RWPE1 (cell line): ENCODE measurements at regions not wholly inside any gene's neighbourhood (a gene's known extent, or its start where the extent isn't known, plus 50 kb on each side); places are given as distances from the start of the nearest gene placed in this dataset.

Experiments
- CTCF ChIA-PET: fragments of 350-600 bp; sonication (Branson Sonifier 250); formaldehyde crosslinking; extraction: SDS; loops from one replicate; lab custom pipeline; 2021; lab: Yijun Ruan, JAX
- POLR2A ChIA-PET: fragments of 400-600 bp; formaldehyde crosslinking; extraction: SDS; loops from one replicate; lab custom pipeline; 2020; ENCODE audit warnings: antibody characterized with exemption; ENCODE audit not compliant: low non-redundant PET; lab: Yijun Ruan, JAX
- DNase-seq: peaks from one replicate; pipeline ENCODE4 v3.0.0; 2012; ENCODE audit warnings: low spot score
- H3K27ac ChIP-seq: fragments of 450-650 bp; 2 replicates; pipeline ENCODE4 v1.5.1; 2017
- TF ChIP-seq, protein P1 (sequence below): fragments of 450-650 bp; conservative IDR thresholded peaks from 2 replicates; pipeline ENCODE4 v1.5.1; 2017; ENCODE audit warnings: low read depth, mild to moderate bottlenecking

DNA sequence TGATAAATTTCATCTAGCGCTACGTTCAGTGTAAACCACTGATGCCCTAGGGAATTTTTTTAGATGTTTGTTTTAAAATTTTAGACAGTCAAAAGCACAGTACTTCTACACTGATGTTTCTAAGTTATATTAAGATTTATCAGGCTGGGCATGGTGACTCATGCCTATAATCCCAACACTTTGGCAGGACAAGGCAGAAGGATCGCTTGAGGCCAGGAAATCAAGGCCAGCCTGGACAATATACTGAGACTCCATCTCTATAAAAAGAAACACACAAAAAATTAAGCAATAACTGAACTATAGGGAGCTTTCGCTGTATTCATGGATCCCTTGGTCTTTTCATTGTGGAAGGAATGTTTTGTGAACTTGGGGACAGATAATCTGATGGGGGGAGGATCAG, 50.6 kb upstream of the MAPRE2 start:
- ChIA-PET POLR2A (no interaction called here), CTCF (no interaction called here)
- DNase-seq, result no peak

DNA sequence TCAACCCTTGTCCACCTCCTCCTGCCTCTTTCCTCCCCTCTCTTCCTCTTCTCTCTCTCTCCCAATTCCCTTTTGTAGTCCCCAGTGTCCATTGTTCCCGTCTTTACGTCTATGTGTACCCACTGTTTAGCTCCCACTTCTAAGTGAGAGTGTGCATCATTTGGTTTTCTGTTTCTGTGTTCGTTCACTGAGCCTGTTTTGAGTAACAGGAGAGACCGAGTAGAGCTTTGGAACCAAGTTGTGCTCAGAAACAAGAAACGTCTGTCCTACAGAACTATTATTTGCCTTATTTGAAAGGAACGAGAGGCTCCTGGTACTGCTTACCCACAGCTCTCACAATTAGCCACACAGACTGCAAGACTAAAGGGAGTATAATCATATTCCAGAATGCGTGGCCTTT, 50.1 kb upstream of the MAPRE2 start:
- DNase-seq, result no peak
- TF ChIP-seq, protein P1, sequence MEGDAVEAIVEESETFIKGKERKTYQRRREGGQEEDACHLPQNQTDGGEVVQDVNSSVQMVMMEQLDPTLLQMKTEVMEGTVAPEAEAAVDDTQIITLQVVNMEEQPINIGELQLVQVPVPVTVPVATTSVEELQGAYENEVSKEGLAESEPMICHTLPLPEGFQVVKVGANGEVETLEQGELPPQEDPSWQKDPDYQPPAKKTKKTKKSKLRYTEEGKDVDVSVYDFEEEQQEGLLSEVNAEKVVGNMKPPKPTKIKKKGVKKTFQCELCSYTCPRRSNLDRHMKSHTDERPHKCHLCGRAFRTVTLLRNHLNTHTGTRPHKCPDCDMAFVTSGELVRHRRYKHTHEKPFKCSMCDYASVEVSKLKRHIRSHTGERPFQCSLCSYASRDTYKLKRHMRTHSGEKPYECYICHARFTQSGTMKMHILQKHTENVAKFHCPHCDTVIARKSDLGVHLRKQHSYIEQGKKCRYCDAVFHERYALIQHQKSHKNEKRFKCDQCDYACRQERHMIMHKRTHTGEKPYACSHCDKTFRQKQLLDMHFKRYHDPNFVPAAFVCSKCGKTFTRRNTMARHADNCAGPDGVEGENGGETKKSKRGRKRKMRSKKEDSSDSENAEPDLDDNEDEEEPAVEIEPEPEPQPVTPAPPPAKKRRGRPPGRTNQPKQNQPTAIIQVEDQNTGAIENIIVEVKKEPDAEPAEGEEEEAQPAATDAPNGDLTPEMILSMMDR, result no peak
- H3K27ac ChIP-seq, result no peak overlapping the region
- ChIA-PET CTCF (no interaction called here), POLR2A (no interaction called here)

More for the DNA sequence above, 50.6 kb upstream of the MAPRE2 start:
- no peak overlapping the region for H3K27ac ChIP-seq
- TF ChIP-seq, protein P1, result no peak
